ENCODE measurements at regions not wholly inside any gene's neighbourhood (a gene's known extent, or its start where the extent isn't known, plus 50 kb on each side); places are given as distances from the start of the nearest gene placed in this dataset.
"Not testable (repeated sequence)": the region's sequence is repeated elsewhere in the genome, so short reads cannot be mapped to it uniquely, and the experiment has no call there.

DNA sequence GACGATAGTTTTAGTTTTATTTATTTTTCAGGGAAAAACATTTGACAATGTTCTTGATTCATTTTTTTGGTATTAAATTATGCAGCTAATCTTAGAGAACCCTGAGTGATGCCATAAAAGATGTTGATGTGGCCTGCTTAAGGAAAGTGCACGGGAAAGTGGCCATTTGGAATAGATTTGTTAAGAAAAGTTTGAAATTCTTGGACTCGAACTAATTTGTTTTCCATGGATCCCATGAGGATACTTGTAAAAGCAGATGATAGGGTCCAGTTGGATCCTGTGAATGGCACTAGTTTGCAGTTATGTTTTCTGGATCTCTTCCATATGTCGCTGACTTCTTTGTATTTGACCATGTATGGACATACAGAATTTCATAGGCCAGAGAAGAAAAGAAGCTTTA is 114.2 kb upstream of the FBXO28 start:
- TF ChIP-seq, protein P1, sequence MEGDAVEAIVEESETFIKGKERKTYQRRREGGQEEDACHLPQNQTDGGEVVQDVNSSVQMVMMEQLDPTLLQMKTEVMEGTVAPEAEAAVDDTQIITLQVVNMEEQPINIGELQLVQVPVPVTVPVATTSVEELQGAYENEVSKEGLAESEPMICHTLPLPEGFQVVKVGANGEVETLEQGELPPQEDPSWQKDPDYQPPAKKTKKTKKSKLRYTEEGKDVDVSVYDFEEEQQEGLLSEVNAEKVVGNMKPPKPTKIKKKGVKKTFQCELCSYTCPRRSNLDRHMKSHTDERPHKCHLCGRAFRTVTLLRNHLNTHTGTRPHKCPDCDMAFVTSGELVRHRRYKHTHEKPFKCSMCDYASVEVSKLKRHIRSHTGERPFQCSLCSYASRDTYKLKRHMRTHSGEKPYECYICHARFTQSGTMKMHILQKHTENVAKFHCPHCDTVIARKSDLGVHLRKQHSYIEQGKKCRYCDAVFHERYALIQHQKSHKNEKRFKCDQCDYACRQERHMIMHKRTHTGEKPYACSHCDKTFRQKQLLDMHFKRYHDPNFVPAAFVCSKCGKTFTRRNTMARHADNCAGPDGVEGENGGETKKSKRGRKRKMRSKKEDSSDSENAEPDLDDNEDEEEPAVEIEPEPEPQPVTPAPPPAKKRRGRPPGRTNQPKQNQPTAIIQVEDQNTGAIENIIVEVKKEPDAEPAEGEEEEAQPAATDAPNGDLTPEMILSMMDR (IDR thresholded peaks at IDR 0.05): not testable (repeated sequence)
- not testable (repeated sequence) for TF ChIP-seq POLR2A, EP300 (IDR thresholded peaks at IDR 0.05)
